ENCODE measurements at regions not wholly inside any gene's neighbourhood (a gene's known extent, or its start where the extent isn't known, plus 50 kb on each side); places are given as distances from the start of the nearest gene placed in this dataset.

DNA sequence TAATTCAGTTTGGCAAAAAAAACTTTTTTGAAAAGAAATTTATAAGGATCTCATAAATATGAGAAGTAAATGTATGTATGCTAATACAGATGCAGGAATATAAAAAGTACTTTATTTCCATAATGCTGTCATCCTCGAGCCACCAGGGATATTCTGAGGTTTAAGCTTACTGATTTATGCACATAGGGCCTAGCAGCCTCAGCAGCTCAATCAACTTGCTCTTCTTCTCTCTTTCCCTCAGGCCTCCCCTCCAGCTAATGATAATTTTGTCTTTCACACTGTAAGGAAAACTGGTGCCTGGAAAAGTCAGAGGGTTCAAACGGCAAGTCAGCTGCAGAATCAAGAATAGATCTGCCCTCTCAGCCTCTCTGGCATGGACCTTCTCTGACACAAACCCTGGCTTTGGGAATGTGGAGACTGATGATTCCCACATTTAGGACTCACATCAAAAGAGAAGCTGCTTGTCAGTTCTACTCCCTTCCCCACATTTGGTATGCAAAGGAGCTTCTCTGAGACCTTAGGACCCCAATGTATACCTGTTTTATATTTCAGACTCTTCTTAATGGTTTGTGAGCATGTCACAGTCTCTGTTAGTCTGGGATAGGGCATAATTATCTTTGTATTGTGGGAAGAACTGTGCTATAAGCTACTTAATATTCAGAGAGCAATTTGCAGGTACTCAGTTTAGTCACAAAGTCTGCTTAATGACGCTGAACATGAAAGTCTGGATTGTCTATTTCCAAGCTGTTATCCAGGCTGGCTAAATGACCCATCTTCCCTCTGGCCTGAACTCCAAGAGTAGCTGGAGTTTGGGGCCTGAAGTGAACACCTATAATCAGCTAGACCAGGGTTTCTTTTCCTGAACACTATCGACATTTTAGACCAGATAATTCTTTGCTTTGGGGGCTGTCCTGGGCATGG lies 52.1 kb upstream of the DIPK1A start:
- no peak overlapping the region for H3K4me3 ChIP-seq
- no peaks in the 10 kb centered on the region for H3K36me3 ChIP-seq (replicated peaks)
- H3K9me3 ChIP-seq: no peaks in the 10 kb centered on the region
- H3K27me3 ChIP-seq (ENCODE audit: low read depth): peaks cover 7% of the 10 kb centered on the region; the same call in 1 of the 2 replicates
- in situ Hi-C loops (cut with MboI; ENCODE audit: low sequenced_read_pairs): no loop called here
- H3K4me1 ChIP-seq: no peaks in the 10 kb centered on the region; the same call in 1 of the 2 replicates
- peak in 1 of 2 experiments; percentile 15 for DNase-seq (ENCODE audit: low spot score in 2 of 2)

DNA sequence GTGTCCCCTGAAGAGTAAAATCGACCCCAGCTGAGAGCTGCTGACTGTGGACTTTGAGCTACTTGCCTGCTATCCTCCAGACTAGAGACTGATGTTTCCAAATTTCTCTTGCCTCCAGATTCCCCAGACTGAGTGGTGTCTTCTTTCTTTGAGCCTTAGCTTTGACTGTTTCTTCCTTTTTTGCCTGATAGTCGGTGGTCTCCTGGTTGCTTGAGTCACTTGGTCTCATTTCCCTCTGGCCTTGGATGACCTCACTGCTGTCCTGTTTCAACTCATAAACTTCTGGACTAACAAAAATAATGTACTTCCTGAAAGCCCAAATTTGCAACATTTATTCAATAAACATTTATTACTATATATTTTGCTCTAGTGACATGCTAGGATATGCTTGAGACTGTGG lies 52.9 kb upstream of the DIPK1A start:
- H3K9me3 ChIP-seq: no peaks in the 10 kb centered on the region
- in situ Hi-C loops (cut with MboI; ENCODE audit: low sequenced_read_pairs): no loop called here
- H3K36me3 ChIP-seq (replicated peaks): no peaks in the 10 kb centered on the region
- DNase-seq (ENCODE audit: low spot score in 2 of 2): no peak
- peaks cover 13% of the 10 kb centered on the region for H3K27me3 ChIP-seq (ENCODE audit: low read depth)
- no peaks in the 10 kb centered on the region; the same call in 1 of the 2 replicates for H3K4me1 ChIP-seq
- H3K4me3 ChIP-seq: no peak overlapping the region

DNA sequence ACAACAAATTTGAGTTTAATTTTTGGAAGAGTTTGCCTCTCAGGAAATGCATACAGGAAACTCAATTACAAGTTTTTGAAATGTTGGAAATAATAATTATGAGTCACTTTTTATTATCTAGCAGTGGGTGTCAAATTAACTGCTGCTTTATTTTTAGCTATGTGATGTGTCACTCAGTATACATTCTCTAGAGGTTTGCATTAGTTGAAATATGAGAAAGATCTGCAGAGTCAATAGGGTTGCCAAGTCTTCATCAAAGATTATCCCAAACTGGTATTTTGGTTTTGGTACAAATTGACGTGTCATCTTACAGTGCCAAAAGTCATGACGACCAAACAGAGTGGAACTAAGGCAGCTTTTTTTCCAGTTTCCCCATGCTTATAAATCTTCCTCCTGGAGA lies 54.3 kb upstream of the DIPK1A start:
- Histone ChIP-seq H3K36me3 (replicated peaks) (no peaks in the 10 kb centered on the region), H3K27me3 (ENCODE audit: low read depth) (peaks cover 26% of the 10 kb centered on the region), H3K4me1 (no peaks in the 10 kb centered on the region; the same call in 1 of the 2 replicates), H3K4me3 (no peak overlapping the region), H3K9me3 (no peaks in the 10 kb centered on the region)
- in situ Hi-C loops (cut with MboI; ENCODE audit: low sequenced_read_pairs): no loop called here
- no peak for DNase-seq (ENCODE audit: low spot score in 2 of 2)

DNA sequence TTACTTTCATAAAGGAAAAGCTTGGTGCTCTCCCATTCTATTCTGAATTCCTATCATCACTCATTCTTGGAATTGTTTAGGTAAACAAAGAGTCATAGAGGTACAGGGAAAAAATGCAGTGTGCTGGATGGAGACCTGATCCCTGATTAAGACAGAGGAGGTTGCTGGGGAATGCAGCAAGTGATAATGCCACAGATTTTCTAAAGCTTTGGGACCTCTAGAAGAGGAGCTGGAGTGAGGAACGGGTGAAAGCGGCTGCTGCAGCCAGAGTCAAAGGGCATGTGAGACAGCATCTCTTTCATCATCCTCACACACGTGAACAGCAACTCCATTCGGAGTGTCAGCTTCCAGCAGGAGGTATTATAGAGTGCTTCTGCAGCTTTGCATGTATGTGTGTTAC lies 54.9 kb upstream of the DIPK1A start:
- Histone ChIP-seq H3K36me3 (replicated peaks) (no peaks in the 10 kb centered on the region), H3K4me1 (no peaks in the 10 kb centered on the region; the same call in 1 of the 2 replicates), H3K9me3 (no peaks in the 10 kb centered on the region), H3K4me3 (no peak overlapping the region), H3K27me3 (ENCODE audit: low read depth) (peaks cover 26% of the 10 kb centered on the region)
- in situ Hi-C loops (cut with MboI; ENCODE audit: low sequenced_read_pairs): no loop called here
- DNase-seq (ENCODE audit: low spot score in 2 of 2): no peak

DNA sequence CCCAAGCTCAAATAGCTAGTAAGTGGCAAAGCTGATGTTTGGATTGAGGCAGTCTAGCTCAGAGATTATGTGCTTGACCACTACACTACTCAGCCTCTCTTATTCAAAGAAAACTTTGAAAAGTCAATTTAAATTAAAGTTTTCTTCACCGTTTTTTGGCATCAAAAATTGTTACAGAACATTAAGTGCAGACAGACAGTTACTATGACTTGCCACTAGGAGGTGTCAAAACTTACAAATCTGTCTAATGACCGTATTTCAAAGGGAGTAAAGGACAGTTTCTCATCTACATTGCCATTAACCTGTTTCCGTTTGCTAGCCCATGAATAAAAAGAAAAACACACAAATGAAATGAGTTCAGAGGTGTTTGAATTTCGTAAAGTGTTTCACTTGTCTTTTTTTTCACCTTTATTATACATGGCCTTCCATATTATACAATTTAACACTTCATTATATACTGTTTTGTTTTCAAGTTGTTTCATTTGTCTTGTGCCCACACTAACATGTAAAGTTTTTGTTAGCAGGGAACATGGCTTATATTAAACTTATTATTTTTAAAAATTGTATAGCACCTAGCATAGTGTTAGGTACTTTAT lies 57.4 kb upstream of the MTF2 start:
- no peaks in the 10 kb centered on the region for H3K36me3 ChIP-seq (replicated peaks)
- H3K4me3 ChIP-seq: no peak overlapping the region
- no peaks in the 10 kb centered on the region for H3K4me1 ChIP-seq
- H3K27me3 ChIP-seq (ENCODE audit: low read depth): peaks cover 32% of the 10 kb centered on the region
- no peaks in the 10 kb centered on the region for H3K9me3 ChIP-seq
- DNase-seq (ENCODE audit: low spot score in 2 of 2): peak in 1 of 2 experiments; percentile 67
- in situ Hi-C loops (cut with MboI; ENCODE audit: low sequenced_read_pairs): no loop called here

DNA sequence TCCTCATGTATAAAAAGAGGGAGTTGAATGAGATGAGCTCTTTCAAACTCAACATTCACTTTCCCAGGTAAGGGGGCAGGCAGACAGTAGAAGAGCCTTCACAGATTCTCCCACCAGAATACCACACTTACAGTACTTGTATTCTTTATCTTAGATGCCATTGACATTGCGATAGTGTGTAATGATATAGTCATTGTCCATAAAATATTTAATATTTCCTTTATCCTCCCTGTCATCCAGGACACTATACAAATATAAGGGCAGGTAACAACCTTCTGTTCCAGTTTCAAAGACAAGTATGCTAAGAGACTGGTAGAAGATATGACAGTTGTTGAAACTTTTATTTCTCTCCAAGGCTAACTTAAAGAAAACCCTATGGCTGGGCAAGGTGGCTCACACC lies 56.5 kb upstream of the MTF2 start:
- H3K4me1 ChIP-seq: no peaks in the 10 kb centered on the region
- DNase-seq (ENCODE audit: low spot score in 2 of 2): no peak
- H3K4me3 ChIP-seq: no peak overlapping the region
- peaks cover 30% of the 10 kb centered on the region for H3K27me3 ChIP-seq (ENCODE audit: low read depth)
- H3K36me3 ChIP-seq (replicated peaks): no peaks in the 10 kb centered on the region
- no peaks in the 10 kb centered on the region for H3K9me3 ChIP-seq
- in situ Hi-C loops (cut with MboI; ENCODE audit: low sequenced_read_pairs): no loop called here

DNA sequence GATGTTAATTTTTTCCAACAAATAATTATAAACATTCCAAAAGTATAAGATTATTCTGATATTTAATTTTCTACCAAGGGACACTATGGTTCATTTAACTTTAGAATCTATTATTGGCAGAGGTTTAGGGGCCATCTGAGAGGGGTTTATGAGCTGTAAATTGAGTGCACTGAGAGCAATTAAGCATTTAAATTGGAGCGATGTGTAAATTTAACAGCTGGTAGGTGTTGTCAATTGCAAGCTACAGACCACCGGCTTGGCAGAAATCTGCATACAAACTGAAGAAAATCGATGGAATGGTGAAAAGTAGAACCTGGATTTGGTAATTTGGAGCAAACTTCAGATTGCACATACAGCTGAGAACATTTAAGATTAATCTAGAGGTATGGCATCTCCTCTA lies 55.8 kb upstream of the MTF2 start:
- H3K4me3 ChIP-seq: no peak overlapping the region
- in situ Hi-C loops (cut with MboI; ENCODE audit: low sequenced_read_pairs): no loop called here
- H3K4me1 ChIP-seq: no peaks in the 10 kb centered on the region
- no peaks in the 10 kb centered on the region for H3K9me3 ChIP-seq
- DNase-seq (ENCODE audit: low spot score in 2 of 2): no peak
- peaks cover 26% of the 10 kb centered on the region for H3K27me3 ChIP-seq (ENCODE audit: low read depth)
- no peaks in the 10 kb centered on the region for H3K36me3 ChIP-seq (replicated peaks)

DNA sequence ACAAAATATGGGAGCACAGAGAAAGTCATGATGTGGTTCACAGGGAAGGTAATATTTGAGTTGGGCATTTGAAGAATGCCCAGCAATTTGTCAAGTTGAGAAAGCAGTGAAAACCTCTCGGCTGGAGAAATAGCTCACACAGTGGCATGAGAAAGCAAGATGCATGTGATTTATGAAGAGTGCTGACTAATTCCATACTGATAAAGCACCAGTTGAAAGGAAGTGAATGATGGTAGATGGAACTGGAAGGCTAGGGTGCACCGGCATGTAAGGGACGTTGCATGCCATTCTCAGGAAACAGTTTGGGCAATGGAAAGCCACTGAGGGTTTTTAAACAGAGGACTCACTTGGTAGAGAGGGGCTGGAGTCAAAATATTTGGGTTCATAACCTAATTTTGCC lies 53.5 kb upstream of the MTF2 start:
- in situ Hi-C loops (cut with MboI; ENCODE audit: low sequenced_read_pairs): no loop called here
- Histone ChIP-seq H3K27me3 (ENCODE audit: low read depth) (peaks cover 6% of the 10 kb centered on the region; the same call in 1 of the 2 replicates), H3K36me3 (replicated peaks) (no peaks in the 10 kb centered on the region), H3K4me3 (no peak overlapping the region), H3K4me1 (no peaks in the 10 kb centered on the region), H3K9me3 (no peaks in the 10 kb centered on the region)
- no peak for DNase-seq (ENCODE audit: low spot score in 2 of 2)

DNA sequence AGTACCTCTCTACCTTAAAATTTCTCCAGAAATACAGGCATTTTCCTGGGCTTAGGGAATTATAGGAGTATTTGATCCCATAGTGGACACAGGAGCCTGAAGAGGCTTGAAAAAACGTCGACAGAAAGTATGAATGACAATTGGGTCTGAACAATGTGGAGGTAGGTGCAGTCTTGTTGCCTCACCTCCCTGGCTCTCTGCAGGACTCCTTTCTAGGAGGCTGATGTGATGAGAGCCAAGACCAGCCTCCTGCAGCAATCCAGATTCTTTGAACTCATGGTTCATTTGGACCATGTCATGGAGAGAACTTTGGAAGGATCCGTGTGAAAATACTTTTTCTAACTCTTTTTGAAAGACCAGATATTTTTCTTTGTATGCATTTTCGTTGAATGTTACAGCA lies 50.5 kb upstream of the MTF2 start:
- DNase-seq (ENCODE audit: low spot score in 2 of 2): no peak
- Histone ChIP-seq H3K36me3 (replicated peaks) (no peaks in the 10 kb centered on the region), H3K27me3 (ENCODE audit: low read depth) (peaks cover 10% of the 10 kb centered on the region; the same call in 1 of the 2 replicates), H3K9me3 (no peaks in the 10 kb centered on the region), H3K4me1 (no peaks in the 10 kb centered on the region), H3K4me3 (no peak overlapping the region)
- in situ Hi-C loops (cut with MboI; ENCODE audit: low sequenced_read_pairs): no loop called here

Measured in HAP-1 (cell line).